ENCODE measurements at regions not wholly inside any gene's neighbourhood (a gene's known extent, or its start where the extent isn't known, plus 50 kb on each side); places are given as distances from the start of the nearest gene placed in this dataset.
"Not testable (repeated sequence)": the region's sequence is repeated elsewhere in the genome, so short reads cannot be mapped to it uniquely, and the experiment has no call there.

GRCh38 chr5:163276466-163276865, 160.9 kb upstream of the CCNG1 start:
- Histone ChIP-seq H3K9me3 (peaks cover 0 to 11% of the 10 kb centered on the region in 2 donors), H3K4me3 (no peak overlapping the region), H3K27me3 (no peaks in the 10 kb centered on the region), H3K27ac (no peak overlapping the region), H3K4me1 (no peaks in the 10 kb centered on the region), H3K36me3 (no peaks in the 10 kb centered on the region)
- no peak for DNase-seq (ENCODE audit: low spot score in 2 of 2)
- intact Hi-C loops (cut with DNase I; ENCODE audit: low total_unique reads): no loop called here
- no peak for TF ChIP-seq POLR2A (IDR thresholded peaks at IDR 0.05)
- TF ChIP-seq POLR2AphosphoS5 (IDR thresholded peaks at IDR 0.05): no peak
- TF ChIP-seq, protein P1, sequence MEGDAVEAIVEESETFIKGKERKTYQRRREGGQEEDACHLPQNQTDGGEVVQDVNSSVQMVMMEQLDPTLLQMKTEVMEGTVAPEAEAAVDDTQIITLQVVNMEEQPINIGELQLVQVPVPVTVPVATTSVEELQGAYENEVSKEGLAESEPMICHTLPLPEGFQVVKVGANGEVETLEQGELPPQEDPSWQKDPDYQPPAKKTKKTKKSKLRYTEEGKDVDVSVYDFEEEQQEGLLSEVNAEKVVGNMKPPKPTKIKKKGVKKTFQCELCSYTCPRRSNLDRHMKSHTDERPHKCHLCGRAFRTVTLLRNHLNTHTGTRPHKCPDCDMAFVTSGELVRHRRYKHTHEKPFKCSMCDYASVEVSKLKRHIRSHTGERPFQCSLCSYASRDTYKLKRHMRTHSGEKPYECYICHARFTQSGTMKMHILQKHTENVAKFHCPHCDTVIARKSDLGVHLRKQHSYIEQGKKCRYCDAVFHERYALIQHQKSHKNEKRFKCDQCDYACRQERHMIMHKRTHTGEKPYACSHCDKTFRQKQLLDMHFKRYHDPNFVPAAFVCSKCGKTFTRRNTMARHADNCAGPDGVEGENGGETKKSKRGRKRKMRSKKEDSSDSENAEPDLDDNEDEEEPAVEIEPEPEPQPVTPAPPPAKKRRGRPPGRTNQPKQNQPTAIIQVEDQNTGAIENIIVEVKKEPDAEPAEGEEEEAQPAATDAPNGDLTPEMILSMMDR (IDR thresholded peaks at IDR 0.05): no peak

DNA sequence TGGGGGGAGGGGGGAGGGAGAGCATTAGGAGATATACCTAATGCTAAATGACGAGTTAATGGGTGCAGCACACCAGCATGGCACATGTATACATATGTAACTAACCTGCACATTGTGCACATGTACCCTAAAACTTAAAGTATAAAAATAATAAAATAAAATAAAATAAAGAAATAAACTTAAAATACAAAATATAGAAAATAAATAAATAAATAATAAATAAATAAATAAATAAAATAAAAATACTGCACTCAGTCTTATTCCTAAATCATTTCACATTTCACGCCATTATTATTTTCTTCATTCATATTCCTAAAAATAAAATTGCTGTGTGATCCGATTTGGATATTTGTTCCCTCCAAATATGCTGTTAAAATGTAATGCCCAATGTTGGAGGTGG, 156.5 kb upstream of the CCNG1 start:
- H3K9me3 ChIP-seq; H3K27me3 ChIP-seq; H3K4me1 ChIP-seq; DNase-seq (ENCODE audit: low spot score in 2 of 2); H3K36me3 ChIP-seq; intact Hi-C loops (cut with DNase I; ENCODE audit: low total_unique reads); H3K4me3 ChIP-seq; H3K27ac ChIP-seq: not testable (repeated sequence)

- no peak overlapping the region for H3K4me3 ChIP-seq
- H3K27ac ChIP-seq: no peak overlapping the region
- H3K9me3 ChIP-seq: no peaks in the 10 kb centered on the region
- intact Hi-C loops (cut with DNase I; ENCODE audit: low total_unique reads): no loop called here
- DNase-seq (ENCODE audit: low spot score in 2 of 2): no peak
- H3K27me3 ChIP-seq: no peaks in the 10 kb centered on the region
- TF ChIP-seq, protein P1 (IDR thresholded peaks at IDR 0.05): no peak
- no peak for TF ChIP-seq POLR2A (IDR thresholded peaks at IDR 0.05)
- no peaks in the 10 kb centered on the region for H3K4me1 ChIP-seq
- no peaks in the 10 kb centered on the region for H3K36me3 ChIP-seq
Measured at GRCh38 chr5:163281512-163281911, 155.9 kb upstream of the CCNG1 start.

DNA sequence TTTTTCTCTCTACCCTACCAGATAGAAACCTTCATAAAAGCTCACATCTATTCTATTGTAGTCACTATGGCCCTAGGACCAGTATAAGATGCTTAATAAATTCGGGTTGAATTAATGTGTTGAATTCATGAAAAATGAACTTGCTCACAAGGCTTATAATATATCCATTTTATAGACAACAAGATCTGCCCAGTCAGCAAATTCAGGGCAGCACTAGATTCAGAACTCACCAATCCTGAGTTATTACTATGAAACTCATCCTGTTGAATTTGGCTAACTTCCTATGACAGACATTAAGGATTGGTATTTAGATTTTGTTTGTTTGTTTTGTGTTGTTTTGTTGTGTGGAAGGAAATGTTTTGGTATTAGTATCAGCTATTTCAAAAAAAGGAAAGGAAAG, 143.6 kb upstream of the CCNG1 start:
- Histone ChIP-seq H3K27me3 (no peaks in the 10 kb centered on the region), H3K9me3 (no peaks in the 10 kb centered on the region), H3K4me3 (no peak overlapping the region), H3K4me1 (no peaks in the 10 kb centered on the region), H3K27ac (no peak overlapping the region), H3K36me3 (no peaks in the 10 kb centered on the region)
- intact Hi-C loops (cut with DNase I; ENCODE audit: low total_unique reads): no loop called here
- TF ChIP-seq POLR2AphosphoS5 (IDR thresholded peaks at IDR 0.05) (no peak), POLR2A (IDR thresholded peaks at IDR 0.05) (no peak)
- TF ChIP-seq, protein P1 (IDR thresholded peaks at IDR 0.05): no peak
- DNase-seq (ENCODE audit: low spot score in 2 of 2): no peak

- Histone ChIP-seq H3K36me3 (no peaks in the 10 kb centered on the region), H3K27ac (no peak overlapping the region), H3K9me3 (no peaks in the 10 kb centered on the region), H3K27me3 (no peaks in the 10 kb centered on the region), H3K4me1 (no peaks in the 10 kb centered on the region), H3K4me3 (no peak overlapping the region)
- TF ChIP-seq POLR2AphosphoS5 (IDR thresholded peaks at IDR 0.05) (no peak), POLR2A (IDR thresholded peaks at IDR 0.05) (no peak)
- TF ChIP-seq, protein P1 (IDR thresholded peaks at IDR 0.05): no peak
- no peak for DNase-seq (ENCODE audit: low spot score in 2 of 2)
- intact Hi-C loops (cut with DNase I; ENCODE audit: low total_unique reads): no loop called here
Measured at GRCh38 chr5:163303718-163304117, 133.7 kb upstream of the CCNG1 start.

DNA sequence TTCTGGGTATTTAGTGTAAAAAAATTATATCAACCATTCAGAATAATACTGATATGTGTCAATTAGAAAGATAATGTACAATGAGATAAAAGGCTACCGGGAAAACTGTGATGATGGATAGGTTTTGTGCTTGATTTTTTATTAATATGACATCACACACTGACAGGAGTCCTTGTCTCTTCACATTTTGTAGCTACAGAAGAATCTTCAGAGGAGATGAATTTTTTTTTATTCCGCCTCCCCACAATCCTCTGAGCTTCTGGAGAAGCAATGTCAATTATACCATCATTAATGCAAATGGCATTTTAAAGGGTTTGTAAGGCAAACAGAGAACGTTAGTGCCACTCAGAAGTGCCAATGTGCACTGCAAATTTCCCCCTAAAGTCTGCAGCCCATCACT, 131.7 kb upstream of the CCNG1 start:
- TF ChIP-seq, protein P1 (IDR thresholded peaks at IDR 0.05): no peak
- TF ChIP-seq POLR2A (IDR thresholded peaks at IDR 0.05): no peak
- TF ChIP-seq POLR2AphosphoS5 (IDR thresholded peaks at IDR 0.05): no peak

More for the DNA sequence above, 131.7 kb upstream of the CCNG1 start:
- Histone ChIP-seq H3K27me3 (no peaks in the 10 kb centered on the region), H3K4me1 (no peaks in the 10 kb centered on the region), H3K36me3 (no peaks in the 10 kb centered on the region), H3K9me3 (no peaks in the 10 kb centered on the region), H3K4me3 (no peak overlapping the region), H3K27ac (no peak overlapping the region)
- DNase-seq (ENCODE audit: low spot score in 2 of 2): no peak
- intact Hi-C loops (cut with DNase I; ENCODE audit: low total_unique reads): no loop called here

Measured in breast epithelium (tissue), 4 donors.